ENCODE measurements at regions not wholly inside any gene's neighbourhood (a gene's known extent, or its start where the extent isn't known, plus 50 kb on each side); places are given as distances from the start of the nearest gene placed in this dataset.

GRCh38 chr6:15980801-15981200, 148.1 kb upstream of the MYLIP start:
- TF ChIP-seq CTCF (IDR thresholded peaks at IDR 0.05 in 2 of 3, conservative IDR thresholded peaks at IDR 0.05 in 1 of 3; ENCODE audit: control insufficient read depth in 2 of 3, extremely low read depth in 1 of 3, insufficient read depth in 1 of 3, low read depth in 3 of 3, low read length in 3 of 3) (no peak), MTA2 (IDR thresholded peaks at IDR 0.05; ENCODE audit: low read depth) (no peak), MEF2A (IDR thresholded peaks at IDR 0.05; ENCODE audit: insufficient read depth, low read depth, low read length) (no peak), TAF1 (IDR thresholded peaks at IDR 0.05; ENCODE audit: borderline replicate concordance, low read depth, low read length) (no peak), SREBF2 (IDR thresholded peaks at IDR 0.05; ENCODE audit: low read length) (no peak)

Measured in GM12878 (cell line).